ENCODE measurements at regions not wholly inside any gene's neighbourhood (a gene's known extent, or its start where the extent isn't known, plus 50 kb on each side); places are given as distances from the start of the nearest gene placed in this dataset.

DNA sequence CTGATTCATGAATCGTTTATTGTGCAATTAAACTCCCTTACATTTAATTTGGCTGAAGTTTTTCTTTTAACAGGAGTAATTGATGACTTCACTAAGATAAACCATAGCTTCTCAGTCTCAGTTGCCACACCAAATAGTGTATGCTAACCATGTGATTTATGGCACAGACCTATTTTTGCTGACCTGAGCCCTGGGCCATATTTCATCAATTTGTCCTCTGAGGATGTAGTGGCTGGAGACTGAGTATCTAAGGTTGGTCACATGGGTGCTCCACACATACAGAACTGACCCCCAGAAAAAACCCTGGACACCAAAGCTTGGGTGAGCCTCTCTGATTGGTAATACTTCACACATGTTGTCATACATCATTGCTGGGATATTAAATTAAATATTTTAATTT, 255.1 kb downstream of the NEDD1 start:
- Histone ChIP-seq H3K4me2 (ENCODE audit: low read length) (no peak overlapping the region), H3K9ac (ENCODE audit: low read length) (no peak overlapping the region), H3K4me3 (replicated peaks in 1 of 2; ENCODE audit: low read depth in 1 of 2, low read length in 2 of 2) (no peak overlapping the region), H4K20me1 (ENCODE audit: insufficient read depth) (no peaks in the 10 kb centered on the region), H3K9me2 (ENCODE audit: insufficient read depth) (no peaks in the 10 kb centered on the region), H3K27me3 (ENCODE audit: insufficient read depth, low read length) (peaks cover 5% of the 10 kb centered on the region; the same call in 1 of the 2 replicates), H2AFZ (ENCODE audit: low read depth, low read length, poor library complexity, severe bottlenecking) (no peak overlapping the region), H3K79me2 (ENCODE audit: insufficient read depth, low read length) (no peaks in the 10 kb centered on the region), H3K36me3 (ENCODE audit: control insufficient read depth in 1 of 2, insufficient read depth in 2 of 2, low read length in 2 of 2) (no peaks in the 10 kb centered on the region), H3K9me3 (ENCODE audit: control insufficient read depth in 1 of 2, insufficient read depth in 1 of 2, low read depth in 1 of 2, low read length in 2 of 2) (no peaks in the 10 kb centered on the region), H3K27ac (ENCODE audit: low read depth, low read length) (no peak overlapping the region), H3K4me1 (ENCODE audit: control insufficient read depth in 1 of 2, insufficient read depth in 2 of 2, low read length in 2 of 2) (no peaks in the 10 kb centered on the region)
- ATAC-seq (no peak), DNase-seq (ENCODE audit: low read depth, low spot score) (no peak)
- intact Hi-C loops (cut with micrococcal nuclease), result no loop called here
- TF ChIP-seq, protein P1, sequence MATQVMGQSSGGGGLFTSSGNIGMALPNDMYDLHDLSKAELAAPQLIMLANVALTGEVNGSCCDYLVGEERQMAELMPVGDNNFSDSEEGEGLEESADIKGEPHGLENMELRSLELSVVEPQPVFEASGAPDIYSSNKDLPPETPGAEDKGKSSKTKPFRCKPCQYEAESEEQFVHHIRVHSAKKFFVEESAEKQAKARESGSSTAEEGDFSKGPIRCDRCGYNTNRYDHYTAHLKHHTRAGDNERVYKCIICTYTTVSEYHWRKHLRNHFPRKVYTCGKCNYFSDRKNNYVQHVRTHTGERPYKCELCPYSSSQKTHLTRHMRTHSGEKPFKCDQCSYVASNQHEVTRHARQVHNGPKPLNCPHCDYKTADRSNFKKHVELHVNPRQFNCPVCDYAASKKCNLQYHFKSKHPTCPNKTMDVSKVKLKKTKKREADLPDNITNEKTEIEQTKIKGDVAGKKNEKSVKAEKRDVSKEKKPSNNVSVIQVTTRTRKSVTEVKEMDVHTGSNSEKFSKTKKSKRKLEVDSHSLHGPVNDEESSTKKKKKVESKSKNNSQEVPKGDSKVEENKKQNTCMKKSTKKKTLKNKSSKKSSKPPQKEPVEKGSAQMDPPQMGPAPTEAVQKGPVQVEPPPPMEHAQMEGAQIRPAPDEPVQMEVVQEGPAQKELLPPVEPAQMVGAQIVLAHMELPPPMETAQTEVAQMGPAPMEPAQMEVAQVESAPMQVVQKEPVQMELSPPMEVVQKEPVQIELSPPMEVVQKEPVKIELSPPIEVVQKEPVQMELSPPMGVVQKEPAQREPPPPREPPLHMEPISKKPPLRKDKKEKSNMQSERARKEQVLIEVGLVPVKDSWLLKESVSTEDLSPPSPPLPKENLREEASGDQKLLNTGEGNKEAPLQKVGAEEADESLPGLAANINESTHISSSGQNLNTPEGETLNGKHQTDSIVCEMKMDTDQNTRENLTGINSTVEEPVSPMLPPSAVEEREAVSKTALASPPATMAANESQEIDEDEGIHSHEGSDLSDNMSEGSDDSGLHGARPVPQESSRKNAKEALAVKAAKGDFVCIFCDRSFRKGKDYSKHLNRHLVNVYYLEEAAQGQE (IDR thresholded peaks at IDR 0.05; ENCODE audit: low read depth), result no peak
- TF ChIP-seq SRF (IDR thresholded peaks at IDR 0.05; ENCODE audit: low read depth) (no peak), YY1 (IDR thresholded peaks at IDR 0.05; ENCODE audit: extremely low read depth, insufficient replicate concordance, low read depth, low read length) (no peak), SP1 (IDR thresholded peaks at IDR 0.05; ENCODE audit: low read depth) (no peak)
- TF ChIP-seq, protein P2, sequence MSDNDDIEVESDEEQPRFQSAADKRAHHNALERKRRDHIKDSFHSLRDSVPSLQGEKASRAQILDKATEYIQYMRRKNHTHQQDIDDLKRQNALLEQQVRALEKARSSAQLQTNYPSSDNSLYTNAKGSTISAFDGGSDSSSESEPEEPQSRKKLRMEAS (IDR thresholded peaks at IDR 0.05), result no peak
- no TSS peak for BruUV-seq (replicated peaks)
- RAD21 ChIA-PET (ENCODE audit: low non-redundant PET in 1 of 2, low total read pairs in 2 of 2, uncharacterized antibody in 2 of 2, unreplicated experiment in 2 of 2), result no interaction called here
- CTCF ChIA-PET, result no interaction called here
- POLR2A ChIA-PET, result no interaction called here

DNA sequence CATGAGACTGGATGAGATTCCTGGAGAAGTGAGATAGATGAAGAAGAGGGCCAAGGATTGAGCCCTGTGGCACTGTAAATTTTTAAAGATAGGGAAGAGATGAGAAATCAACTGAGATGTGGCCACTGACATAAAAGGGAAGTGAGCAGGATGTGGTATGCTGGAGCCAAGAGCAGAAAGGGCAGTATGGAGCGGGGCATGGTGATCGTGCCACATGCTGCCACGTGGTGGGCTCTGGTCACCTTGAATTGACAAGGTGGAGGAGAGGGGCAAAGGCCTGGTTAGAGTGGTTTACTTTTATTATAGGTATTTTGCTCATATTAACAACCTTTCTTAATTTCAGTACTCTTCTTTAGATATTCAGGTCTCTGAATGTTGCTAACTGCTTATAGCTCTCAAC, 257.9 kb downstream of the NEDD1 start:
- H3K79me2 ChIP-seq (ENCODE audit: insufficient read depth, low read length), result no peaks in the 10 kb centered on the region
- no peaks in the 10 kb centered on the region for H3K9me2 ChIP-seq (ENCODE audit: insufficient read depth)
- H3K9me3 ChIP-seq (ENCODE audit: control insufficient read depth in 1 of 2, insufficient read depth in 1 of 2, low read depth in 1 of 2, low read length in 2 of 2), result no peaks in the 10 kb centered on the region
- H3K27ac ChIP-seq (ENCODE audit: low read depth, low read length), result no peak overlapping the region
- CTCF ChIA-PET, result no interaction called here
- H3K9ac ChIP-seq (ENCODE audit: low read length), result no peak overlapping the region
- no peak for ATAC-seq
- DNase-seq (ENCODE audit: low read depth, low spot score), result no peak
- RAD21 ChIA-PET (ENCODE audit: low non-redundant PET in 1 of 2, low total read pairs in 2 of 2, uncharacterized antibody in 2 of 2, unreplicated experiment in 2 of 2), result no interaction called here
- H3K36me3 ChIP-seq (ENCODE audit: control insufficient read depth in 1 of 2, insufficient read depth in 2 of 2, low read length in 2 of 2), result no peaks in the 10 kb centered on the region
- H3K4me1 ChIP-seq (ENCODE audit: control insufficient read depth in 1 of 2, insufficient read depth in 2 of 2, low read length in 2 of 2), result no peaks in the 10 kb centered on the region
- POLR2A ChIA-PET, result no interaction called here
- no peak overlapping the region for H3K4me3 ChIP-seq (replicated peaks in 1 of 2; ENCODE audit: low read depth in 1 of 2, low read length in 2 of 2)
- H2AFZ ChIP-seq (ENCODE audit: low read depth, low read length, poor library complexity, severe bottlenecking), result no peak overlapping the region
- H3K27me3 ChIP-seq (ENCODE audit: insufficient read depth, low read length), result peaks cover 12% of the 10 kb centered on the region; the same call in 1 of the 2 replicates
- H3K4me2 ChIP-seq (ENCODE audit: low read length), result no peak overlapping the region
- BruUV-seq (replicated peaks), result no TSS peak
- no peaks in the 10 kb centered on the region for H4K20me1 ChIP-seq (ENCODE audit: insufficient read depth)
- intact Hi-C loops (cut with micrococcal nuclease), result no loop called here
- TF ChIP-seq EGR1 (IDR thresholded peaks at IDR 0.05; ENCODE audit: low read depth) (no peak), EZH2 (IDR thresholded peaks at IDR 0.05) (no peak), FOSL1 (IDR thresholded peaks at IDR 0.05; ENCODE audit: low read depth) (no peak), YY1 (IDR thresholded peaks at IDR 0.05; ENCODE audit: extremely low read depth, insufficient replicate concordance, low read depth, low read length) (no peak), ZNF274 (IDR thresholded peaks at IDR 0.05; ENCODE audit: low read depth, low read length) (no peak), TCF7L2 (IDR thresholded peaks at IDR 0.05; ENCODE audit: borderline replicate concordance, extremely low read depth, insufficient read depth, insufficient read length) (no peak), RAD21 (IDR thresholded peaks at IDR 0.05; ENCODE audit: low read depth) (no peak)
- TF ChIP-seq, protein P3, sequence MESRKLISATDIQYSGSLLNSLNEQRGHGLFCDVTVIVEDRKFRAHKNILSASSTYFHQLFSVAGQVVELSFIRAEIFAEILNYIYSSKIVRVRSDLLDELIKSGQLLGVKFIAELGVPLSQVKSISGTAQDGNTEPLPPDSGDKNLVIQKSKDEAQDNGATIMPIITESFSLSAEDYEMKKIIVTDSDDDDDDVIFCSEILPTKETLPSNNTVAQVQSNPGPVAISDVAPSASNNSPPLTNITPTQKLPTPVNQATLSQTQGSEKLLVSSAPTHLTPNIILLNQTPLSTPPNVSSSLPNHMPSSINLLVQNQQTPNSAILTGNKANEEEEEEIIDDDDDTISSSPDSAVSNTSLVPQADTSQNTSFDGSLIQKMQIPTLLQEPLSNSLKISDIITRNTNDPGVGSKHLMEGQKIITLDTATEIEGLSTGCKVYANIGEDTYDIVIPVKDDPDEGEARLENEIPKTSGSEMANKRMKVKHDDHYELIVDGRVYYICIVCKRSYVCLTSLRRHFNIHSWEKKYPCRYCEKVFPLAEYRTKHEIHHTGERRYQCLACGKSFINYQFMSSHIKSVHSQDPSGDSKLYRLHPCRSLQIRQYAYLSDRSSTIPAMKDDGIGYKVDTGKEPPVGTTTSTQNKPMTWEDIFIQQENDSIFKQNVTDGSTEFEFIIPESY (IDR thresholded peaks at IDR 0.05; ENCODE audit: extremely low read depth, insufficient replicate concordance, low read length), result no peak
- TF ChIP-seq, protein P4, sequence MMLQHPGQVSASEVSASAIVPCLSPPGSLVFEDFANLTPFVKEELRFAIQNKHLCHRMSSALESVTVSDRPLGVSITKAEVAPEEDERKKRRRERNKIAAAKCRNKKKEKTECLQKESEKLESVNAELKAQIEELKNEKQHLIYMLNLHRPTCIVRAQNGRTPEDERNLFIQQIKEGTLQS (IDR thresholded peaks at IDR 0.05), result no peak

All from HCT116 (cell line).